ENCODE measurements at regions not wholly inside any gene's neighbourhood (a gene's known extent, or its start where the extent isn't known, plus 50 kb on each side); places are given as distances from the start of the nearest gene placed in this dataset.

DNA sequence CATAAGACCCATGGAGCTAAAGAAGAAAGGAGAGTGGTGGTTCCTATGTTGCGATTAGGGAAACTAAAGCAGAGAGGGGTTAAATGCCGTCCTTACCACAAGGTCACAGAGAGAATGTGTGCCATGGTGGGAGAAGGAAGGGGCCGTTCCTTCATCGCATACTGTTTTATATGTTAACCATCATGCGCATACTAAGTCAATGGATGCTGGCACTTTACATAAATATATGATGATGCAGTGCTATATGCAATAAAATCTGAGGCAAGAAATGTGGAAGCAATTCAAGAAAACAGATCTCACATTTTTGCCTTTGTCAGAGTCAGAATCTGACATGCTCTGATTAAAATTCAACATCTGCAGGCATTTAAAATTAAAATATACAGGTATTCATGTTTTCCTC lies 168.1 kb downstream of the BMP4 start:
- no peak for FAIRE-seq
- TF ChIP-seq CTCF (IDR thresholded peaks at IDR 0.05; ENCODE audit: insufficient read depth, missing control alignments): no peak
- DNase-seq (ENCODE audit: insufficient read length, low spot score): no peak

DNA sequence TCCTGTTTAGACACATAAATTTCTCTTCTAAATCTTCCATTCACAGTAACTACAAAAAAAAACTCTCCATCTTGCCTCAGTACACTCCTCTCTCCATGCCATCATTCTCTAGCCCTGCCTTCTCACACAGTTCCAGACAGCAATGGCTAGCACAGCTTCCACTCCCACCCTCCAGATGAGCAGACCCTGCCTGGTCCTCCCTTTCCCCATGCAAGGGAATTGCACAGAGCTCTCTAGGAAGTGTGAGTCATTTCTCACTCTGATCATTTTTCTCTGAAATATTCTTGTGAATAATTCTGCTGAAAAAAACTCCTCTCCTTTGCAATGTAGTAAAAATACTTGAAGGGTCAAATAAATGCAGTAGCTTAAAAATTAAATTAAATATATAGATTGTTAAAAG lies 170.6 kb downstream of the BMP4 start:
- FAIRE-seq (no peak), DNase-seq (ENCODE audit: insufficient read length, low spot score) (no peak)
- TF ChIP-seq CTCF (IDR thresholded peaks at IDR 0.05; ENCODE audit: insufficient read depth, missing control alignments): no peak

- TF ChIP-seq CTCF (IDR thresholded peaks at IDR 0.05; ENCODE audit: insufficient read depth, missing control alignments): no peak
- DNase-seq (ENCODE audit: insufficient read length, low spot score) (no peak), FAIRE-seq (no peak)
These were observed 171.9 kb downstream of the BMP4 start for GRCh38 chr14:53784688-53785087.

DNA sequence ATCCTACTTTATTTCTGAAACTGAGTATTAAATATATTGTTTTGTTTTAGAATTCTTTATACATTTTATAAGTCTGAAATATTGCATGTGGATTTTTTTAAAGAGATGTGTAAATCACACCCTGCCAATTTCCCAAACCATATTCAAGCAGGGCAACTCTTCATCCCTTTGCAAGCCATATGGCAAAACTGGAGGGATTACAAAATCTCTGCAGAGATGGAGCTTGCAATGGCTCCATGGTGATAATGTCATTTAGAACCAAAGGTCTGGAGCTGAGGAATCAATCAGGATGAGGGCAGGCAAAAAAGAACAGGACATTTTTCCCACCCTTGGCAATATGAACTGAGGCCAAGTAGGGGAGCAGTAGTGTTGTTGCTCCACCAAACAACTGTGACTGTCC lies 173.4 kb downstream of the BMP4 start:
- DNase-seq (ENCODE audit: insufficient read length, low spot score) (no peak), FAIRE-seq (no peak)
- no peak for TF ChIP-seq CTCF (IDR thresholded peaks at IDR 0.05; ENCODE audit: insufficient read depth, missing control alignments)

DNA sequence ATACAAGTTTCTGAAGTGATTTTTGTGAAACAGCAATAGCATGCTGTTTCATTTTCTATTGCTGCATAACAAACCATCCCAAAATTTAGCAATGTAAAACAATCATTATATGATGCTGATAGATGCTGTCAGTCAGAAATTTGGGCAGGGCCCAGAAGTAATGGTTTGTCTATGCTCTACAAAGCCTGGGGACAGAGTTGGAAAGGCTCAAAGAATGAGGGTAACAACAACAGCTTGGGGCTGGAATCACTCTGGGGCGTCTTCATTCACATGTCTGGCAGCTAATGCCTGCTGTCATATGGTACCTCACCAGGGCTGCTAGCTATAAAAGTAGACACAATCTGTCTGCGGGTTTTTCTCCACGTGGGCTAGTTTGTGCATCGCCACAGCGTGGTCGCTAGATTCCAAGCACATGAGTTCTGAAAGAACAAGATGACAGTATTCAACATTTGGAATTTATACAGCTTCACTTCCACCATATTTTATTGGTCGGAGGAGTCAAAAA lies 176.5 kb downstream of the BMP4 start:
- DNase-seq (ENCODE audit: insufficient read length, low spot score) (no peak), FAIRE-seq (no peak)
- no peak for TF ChIP-seq CTCF (IDR thresholded peaks at IDR 0.05; ENCODE audit: insufficient read depth, missing control alignments)

GRCh38 chr14:53779301-53779700 lies 177.3 kb downstream of the BMP4 start:
- no peak for DNase-seq (ENCODE audit: insufficient read length, low spot score)
- no peak for FAIRE-seq
- TF ChIP-seq CTCF (IDR thresholded peaks at IDR 0.05; ENCODE audit: insufficient read depth, missing control alignments): no peak

DNA sequence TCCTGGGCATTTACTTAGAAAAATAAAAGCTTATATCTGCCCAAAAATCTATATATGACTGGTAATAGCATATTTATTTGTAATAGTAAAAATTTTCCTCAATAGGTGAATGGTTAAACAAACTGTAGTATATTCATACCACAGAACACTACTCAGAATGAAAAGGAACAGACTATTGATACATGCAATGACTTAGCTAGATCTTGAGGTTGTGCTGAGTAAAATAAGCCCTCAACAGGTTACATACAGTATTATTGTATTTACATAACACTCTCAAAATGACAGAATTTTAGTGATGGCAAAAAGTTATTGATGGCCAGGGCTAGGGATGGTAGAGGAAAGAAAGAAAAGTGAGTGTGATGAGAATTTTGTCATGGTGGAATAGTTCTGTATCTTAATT lies 178.4 kb downstream of the BMP4 start:
- no peak for DNase-seq (ENCODE audit: insufficient read length, low spot score)
- TF ChIP-seq CTCF (IDR thresholded peaks at IDR 0.05; ENCODE audit: insufficient read depth, missing control alignments): no peak
- FAIRE-seq: no peak

Measured in D721Med (cell line).